Cortex of kidney (tissue), 1 donor: ENCODE measurements at regions not wholly inside any gene's neighbourhood (a gene's known extent, or its start where the extent isn't known, plus 50 kb on each side); places are given as distances from the start of the nearest gene placed in this dataset.

Experiments used
- DNase-seq: peaks from one replicate; lab custom pipeline; 2025; lab: John Stamatoyannopoulos, UW

GRCh38 chr2:177118636-177119035 is 94.0 kb upstream of the HNRNPA3 start:
- no peak for DNase-seq

- DNase-seq = no peak
Observed at GRCh38 chr2:177119099-177119498, 93.5 kb upstream of the HNRNPA3 start.

GRCh38 chr2:177123048-177123447 is 89.5 kb upstream of the HNRNPA3 start:
- DNase-seq = no peak

GRCh38 chr2:177124371-177124770 is 88.2 kb upstream of the HNRNPA3 start:
- no peak for DNase-seq

- no peak for DNase-seq
Observed at GRCh38 chr2:177127821-177128220, 84.8 kb upstream of the HNRNPA3 start.

- DNase-seq = no peak
Observed at GRCh38 chr2:177129610-177130009, 83.0 kb upstream of the HNRNPA3 start.

- DNase-seq = no peak
Observed at GRCh38 chr2:177131858-177132257, 80.7 kb upstream of the HNRNPA3 start.

- DNase-seq = no peak
Observed at GRCh38 chr2:177138823-177139222, 73.8 kb upstream of the HNRNPA3 start.

GRCh38 chr2:177141866-177142265 is 70.7 kb upstream of the HNRNPA3 start:
- no peak for DNase-seq

GRCh38 chr2:177143444-177143843 is 69.2 kb upstream of the HNRNPA3 start:
- DNase-seq = no peak

GRCh38 chr2:177147093-177147694 is 65.4 kb upstream of the HNRNPA3 start:
- DNase-seq = no peak

- DNase-seq = no peak
Observed at GRCh38 chr2:177147834-177148445, 64.7 kb upstream of the HNRNPA3 start.

GRCh38 chr2:177148477-177149154 is 64.0 kb upstream of the HNRNPA3 start:
- DNase-seq = no peak

- DNase-seq = no peak
Observed at GRCh38 chr2:177149155-177149503, 63.5 kb upstream of the HNRNPA3 start.

GRCh38 chr2:177153805-177154204 is 58.8 kb upstream of the HNRNPA3 start:
- no peak for DNase-seq

- DNase-seq = no peak
Observed at GRCh38 chr2:177154809-177155208, 57.8 kb upstream of the HNRNPA3 start.

GRCh38 chr2:177155631-177156030 is 57.0 kb upstream of the HNRNPA3 start:
- no peak for DNase-seq

- DNase-seq = no peak
Observed at GRCh38 chr2:177161741-177162460, 50.7 kb upstream of the HNRNPA3 start.
